Fibroblast of skin of left biceps (primary cell): ENCODE measurements at regions not wholly inside any gene's neighbourhood (a gene's known extent, or its start where the extent isn't known, plus 50 kb on each side); places are given as distances from the start of the nearest gene placed in this dataset.
A peak's percentile ranks its signal among the peaks of the same experiment; 100 is the strongest.

Experiments used
- DNase-seq, 2 experiments: peaks; one replicate each; pipeline ENCODE4 v3.0.0-alpha.2; 2013; ENCODE audit warnings: low read depth in 2 of 2

DNA sequence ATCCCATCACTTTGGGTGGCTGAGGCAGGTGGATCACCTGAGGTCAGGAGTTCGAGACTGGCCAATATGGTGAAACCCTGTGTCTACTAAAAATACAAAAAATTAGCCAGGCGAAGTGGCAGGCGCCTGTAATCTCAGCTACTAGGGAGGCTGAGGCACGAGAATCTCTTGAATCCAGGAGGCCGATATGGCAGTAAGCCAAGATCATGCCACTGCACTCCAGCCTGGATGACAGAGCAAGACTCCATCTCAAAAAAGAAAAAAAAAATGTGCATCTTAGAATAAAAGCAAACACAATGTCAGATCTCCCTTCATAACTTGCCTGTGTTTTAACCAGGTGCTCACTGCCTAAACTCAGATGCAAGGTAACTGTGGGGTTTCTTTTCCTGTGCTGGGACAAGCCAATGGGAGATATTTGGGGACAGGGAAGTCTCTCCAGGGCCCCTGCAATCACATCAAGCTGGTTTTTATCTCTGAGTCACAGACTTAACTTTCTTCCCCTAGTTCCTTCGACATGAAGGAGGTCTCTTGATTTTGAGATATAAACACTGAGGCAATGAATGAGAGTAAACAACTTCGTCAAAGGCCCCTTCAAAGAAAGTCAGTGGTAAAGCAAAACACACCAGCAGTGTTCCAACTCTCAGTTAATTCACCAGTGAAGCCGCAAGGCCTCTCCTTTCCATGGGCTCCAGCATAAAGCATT, 99.1 kb downstream of the SNX18 start:
- DNase-seq = no peak

DNA sequence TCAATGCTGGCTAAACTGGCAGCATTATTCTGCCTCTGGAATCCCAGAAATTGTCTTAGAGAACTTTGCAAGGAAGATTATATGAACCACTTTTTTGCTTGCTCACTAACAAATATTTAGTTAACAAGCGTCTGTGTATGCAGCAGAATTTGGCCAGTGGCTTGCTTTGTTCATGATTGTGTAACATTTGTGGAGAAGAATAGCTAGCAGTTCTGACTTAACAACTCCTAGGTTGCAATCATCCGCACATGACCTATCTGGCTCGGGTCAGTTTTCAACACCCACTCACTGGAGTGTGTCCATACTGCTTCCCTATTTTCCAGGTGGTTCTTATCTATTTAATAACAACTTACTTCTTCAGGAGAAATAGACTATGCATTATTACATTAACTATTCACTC, 98.5 kb downstream of the SNX18 start:
- peak in 1 of 2 experiments; percentile 37 for DNase-seq

DNA sequence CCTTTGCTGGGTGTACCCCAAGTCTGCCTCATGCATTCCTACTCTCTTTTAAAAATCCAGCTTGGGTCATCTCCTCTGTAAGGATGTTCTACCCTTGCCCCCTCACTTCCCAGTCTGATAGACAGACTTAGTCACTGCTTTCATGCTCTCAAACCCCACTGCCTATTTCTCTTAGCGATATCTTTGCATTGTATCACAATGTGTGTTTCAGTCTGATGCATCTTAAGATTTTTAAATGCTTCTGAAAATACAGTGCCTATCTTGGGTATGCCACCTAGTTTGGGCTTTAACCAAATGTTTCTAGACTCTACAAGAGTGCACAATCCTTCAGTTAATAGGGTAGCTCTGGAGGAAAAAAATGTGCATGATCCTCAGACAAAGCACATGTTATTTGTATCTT, 97.8 kb downstream of the SNX18 start:
- DNase-seq = no peak

DNA sequence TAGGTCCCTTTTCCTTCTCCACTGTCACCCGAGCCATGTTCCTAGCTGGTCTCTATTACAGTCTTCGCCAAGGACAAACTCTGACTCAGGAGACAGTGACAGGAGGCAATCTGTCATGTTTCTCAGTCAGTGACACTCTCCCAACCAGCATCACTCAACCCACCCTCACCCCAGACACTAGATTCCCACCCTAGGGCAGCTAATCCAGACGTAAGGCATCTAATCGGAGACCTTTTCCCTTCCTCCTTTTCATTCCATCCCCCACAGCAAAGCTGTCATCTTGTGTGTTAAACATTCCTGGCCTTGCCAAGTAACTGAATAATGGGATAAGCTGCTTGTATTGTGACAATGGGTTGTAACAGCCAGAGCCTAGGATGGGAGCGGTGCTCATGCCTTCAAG, 95.2 kb downstream of the SNX18 start:
- DNase-seq = no peak

DNA sequence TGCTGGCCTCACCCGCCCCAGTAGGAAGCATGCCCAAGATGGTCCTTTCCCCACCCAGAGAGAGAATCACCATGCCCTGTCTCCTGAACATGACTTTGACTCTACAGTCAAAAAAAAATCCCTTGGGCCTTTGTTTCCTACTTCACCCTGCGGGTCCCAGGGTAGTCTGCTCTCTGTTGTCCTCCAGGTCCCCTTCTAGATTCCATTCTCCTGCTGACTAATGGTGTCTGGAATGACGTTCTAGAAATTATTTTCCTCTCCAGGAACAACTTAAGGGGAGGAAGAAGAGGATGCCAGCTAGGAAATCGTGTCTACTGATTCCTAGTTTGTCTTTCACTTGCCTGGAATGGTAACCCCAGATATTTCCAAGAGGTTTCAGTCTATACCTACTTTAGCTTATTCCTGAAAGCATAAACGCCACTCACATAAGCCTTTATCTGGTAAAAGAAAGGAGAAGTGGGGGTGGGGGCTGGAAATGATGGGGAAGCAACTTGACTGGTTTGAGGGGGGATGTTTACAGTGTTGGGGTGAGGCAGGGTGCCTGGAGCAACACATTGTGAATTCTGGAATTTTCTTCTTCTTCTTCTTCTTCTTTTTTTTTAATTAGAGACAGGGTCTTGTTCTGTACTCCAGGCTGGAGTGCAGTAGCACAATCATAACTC, 93.9 kb downstream of the SNX18 start:
- DNase-seq = no peak

DNA sequence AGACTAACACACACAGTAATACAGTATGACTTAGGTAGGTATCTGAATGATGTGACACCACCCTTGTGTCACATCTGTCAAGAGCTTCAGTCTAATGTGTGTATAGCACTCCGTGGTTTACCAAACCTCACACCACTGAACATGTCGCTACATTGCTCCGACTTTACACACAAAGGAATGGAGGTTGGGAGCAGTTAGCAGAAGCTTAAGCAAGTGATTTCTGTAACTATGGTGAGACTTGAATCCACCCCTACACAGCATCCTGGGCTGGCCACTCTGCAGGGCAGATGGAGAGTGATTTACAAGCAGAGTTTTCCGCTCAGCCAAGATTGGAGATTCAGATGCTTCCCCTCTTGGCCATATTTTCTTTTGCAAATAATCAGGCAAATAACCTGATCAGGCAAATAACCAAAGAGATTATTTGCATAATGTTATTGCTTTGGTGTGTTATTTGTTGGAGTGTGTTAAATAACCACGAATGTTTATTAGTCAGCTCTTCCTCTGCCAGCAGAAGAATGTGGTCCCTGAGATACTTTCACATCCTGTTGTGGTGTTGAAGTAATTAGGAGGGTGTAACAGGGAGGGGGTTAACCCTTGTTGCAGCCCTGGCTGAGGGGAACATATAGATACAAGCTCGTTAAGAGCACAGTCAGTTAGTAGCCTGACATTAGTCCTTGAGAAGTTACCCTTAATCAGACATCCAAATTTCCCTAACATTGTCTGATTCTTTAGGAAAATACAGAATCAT, 92.8 kb downstream of the SNX18 start:
- peak; percentile 32 to 40 for DNase-seq

DNA sequence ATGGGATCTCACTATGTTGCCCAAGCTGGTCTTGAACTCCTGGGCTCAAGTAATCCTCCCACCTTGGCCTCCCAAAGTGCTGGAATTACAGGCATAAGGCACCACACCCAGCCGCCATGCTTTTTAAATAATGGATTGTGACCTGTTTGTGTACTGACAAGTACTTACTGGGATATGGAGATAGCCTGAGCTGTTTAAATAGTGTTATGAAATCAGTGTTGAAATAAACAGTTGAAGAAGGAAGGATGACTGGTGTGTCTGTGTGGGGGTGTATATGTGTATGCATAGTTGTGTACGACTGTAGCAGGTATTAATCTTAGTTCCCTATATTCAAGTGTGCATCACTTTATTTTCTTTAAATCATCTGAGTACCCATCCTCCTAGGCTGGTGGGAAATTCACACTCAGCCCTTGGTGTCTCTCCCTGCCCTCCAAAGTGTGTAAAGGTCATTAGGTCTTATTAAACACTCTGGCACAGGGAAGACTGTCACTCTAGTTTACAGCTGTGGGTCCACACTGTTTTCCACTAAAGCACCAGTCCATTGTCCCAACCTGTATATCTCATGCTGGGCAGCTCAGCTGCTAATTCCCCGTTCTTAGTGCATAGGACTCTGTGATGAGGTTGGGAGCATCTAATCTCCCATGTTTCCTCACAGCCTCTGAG, 91.0 kb downstream of the SNX18 start:
- no peak for DNase-seq

DNA sequence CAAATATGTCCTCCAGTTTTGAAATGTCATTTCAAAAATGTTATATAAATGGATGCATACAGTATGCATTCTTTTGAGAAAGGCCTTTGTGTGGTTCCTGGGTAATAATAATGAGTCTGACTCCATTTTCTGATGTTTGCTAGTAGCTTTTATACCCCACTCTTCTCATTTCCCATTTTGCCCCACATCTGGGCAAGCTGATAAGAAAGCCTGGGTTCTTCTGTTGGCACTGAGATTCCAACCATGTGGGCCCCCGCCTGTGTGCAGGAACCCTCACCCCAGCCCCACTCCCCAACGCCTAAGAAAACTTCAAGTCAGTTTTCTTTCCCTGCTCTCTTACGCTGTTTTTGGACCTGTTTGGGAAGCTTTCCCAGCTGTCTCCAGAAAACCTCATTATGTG, 89.4 kb downstream of the SNX18 start:
- no peak for DNase-seq

DNA sequence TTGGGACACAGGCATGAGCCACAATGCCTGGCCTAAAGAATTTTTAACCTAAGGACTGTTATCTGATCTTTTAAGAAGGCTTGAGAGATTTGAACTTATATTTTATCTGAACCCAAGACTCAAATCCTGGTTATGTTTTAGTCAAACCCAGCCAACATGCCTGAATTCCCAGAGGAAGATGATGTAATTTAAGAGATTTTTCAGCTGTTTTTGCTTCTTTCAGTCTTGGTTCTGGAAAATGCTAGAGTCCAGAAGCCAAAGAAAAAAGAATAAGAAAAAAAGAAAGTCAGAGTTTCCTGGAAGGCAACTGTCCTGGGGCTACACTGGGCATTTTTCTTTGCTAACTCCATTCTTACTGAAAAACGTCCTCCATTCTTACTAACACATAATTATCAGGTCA, 85.8 kb downstream of the SNX18 start:
- DNase-seq = peak; percentile 34 to 51

DNA sequence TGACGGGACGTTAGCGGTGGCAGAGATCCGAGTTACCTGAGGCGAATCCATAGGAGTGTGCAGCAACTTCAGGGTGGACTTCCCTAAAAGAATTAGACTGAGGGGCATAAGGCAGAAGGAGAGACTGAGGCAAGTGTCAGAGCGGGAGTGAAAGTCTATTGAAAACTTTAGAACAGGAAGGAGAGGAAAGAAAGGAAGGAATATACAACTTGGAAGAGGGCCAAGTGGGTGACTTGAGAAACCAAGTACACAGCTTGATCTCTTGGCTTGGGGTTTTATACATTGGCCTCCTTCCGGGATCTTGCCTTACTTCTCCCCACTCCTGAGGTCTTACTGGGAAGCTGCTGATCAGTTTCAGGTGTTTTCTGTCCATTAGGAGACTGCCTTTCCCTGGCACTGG, 84.9 kb downstream of the SNX18 start:
- no peak for DNase-seq

DNA sequence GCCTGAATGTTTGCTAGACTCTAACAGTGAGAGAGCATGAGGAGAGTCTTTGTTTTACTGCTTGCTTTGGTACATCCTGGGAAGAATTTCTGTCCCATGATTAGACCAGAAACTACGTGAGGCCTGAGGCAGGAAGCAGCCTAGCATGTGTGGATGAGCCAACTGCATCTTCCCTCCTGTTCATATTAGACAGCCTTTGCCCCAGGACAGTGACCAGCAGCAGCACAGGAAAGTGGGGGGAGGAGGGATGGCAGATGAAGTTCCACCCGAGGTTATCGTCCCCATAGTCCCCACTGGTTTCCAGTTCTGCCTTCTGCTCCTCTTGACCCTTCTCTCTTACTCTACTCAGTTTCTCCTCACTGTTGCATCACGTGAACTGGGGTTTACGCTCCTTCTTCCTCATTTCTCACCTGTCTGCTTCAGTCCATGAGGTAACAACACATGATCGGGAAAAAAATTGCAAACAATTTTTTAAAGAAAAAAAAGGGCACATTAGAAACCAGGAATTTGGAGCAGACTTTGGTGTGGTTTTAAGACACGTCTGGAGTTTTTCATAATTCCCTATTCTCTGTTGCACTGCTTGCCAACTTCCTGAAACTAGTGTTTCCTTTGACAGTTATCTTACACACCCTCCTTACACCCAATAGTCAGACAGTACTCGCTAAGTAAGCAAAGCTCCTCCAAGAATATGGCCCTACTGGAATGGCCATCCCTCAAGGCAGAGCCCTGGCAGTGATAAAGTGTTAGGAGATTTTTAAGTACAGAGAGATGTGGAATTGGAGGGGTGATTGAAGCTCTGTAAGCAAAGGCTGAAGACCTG, 84.1 kb downstream of the SNX18 start:
- DNase-seq = no peak
